Suprapubic skin (tissue), 4 donors: ENCODE measurements at regions not wholly inside any gene's neighbourhood (a gene's known extent, or its start where the extent isn't known, plus 50 kb on each side); places are given as distances from the start of the nearest gene placed in this dataset.

Source experiments
- DNase-seq, 2 donors: peaks; one replicate each; pipeline ENCODE4 v3.0.0-alpha.2; 2019; ENCODE audit warnings: low spot score in 2 of 2
- H3K27ac ChIP-seq: fragments of 200-600 bp; sonication (generic); one replicate; pipeline ENCODE4 v1.5.1; 2019
- H3K27me3 ChIP-seq: fragments of 200-600 bp; sonication (generic); one replicate; pipeline ENCODE4 v1.5.1; 2019
- H3K36me3 ChIP-seq: fragments of 200-600 bp; sonication (generic); one replicate; pipeline ENCODE4 v1.5.1; 2019
- H3K4me1 ChIP-seq: fragments of 200-600 bp; sonication (generic); one replicate; pipeline ENCODE4 v1.5.1; 2019
- H3K4me3 ChIP-seq: fragments of 200-600 bp; sonication (generic); one replicate; pipeline ENCODE4 v1.5.1; 2019; ENCODE audit warnings: mild to moderate bottlenecking
- H3K9me3 ChIP-seq: fragments of 200-600 bp; sonication (generic); one replicate; pipeline ENCODE4 v1.5.1; 2019
- EP300 ChIP-seq: sonication (generic); formaldehyde crosslinking; IDR thresholded peaks from one replicate; pipeline ENCODE4 v1.6.1; 2017; ENCODE audit warnings: antibody characterized with exemption
- POLR2A ChIP-seq, 2 donors: fragments of 450-650 bp; IDR thresholded peaks; one replicate each; pipeline ENCODE4 v1.6.1; 2017; ENCODE audit warnings: antibody characterized with exemption in 2 of 2, mild to moderate bottlenecking in 2 of 2, moderate library complexity in 2 of 2
- POLR2AphosphoS5 ChIP-seq, 3 donors: sonication (generic); formaldehyde crosslinking; IDR thresholded peaks; one replicate each; pipeline ENCODE4 v1.6.1; 2017; ENCODE audit warnings: antibody characterized with exemption in 3 of 3
- WGBS: methylation state at CpG from one replicate; pipeline ENCODE4 v1.1.5; 2018; 5-methylcytosine and 5-hydroxymethylcytosine counted together
- TF ChIP-seq, protein P1 (sequence below), 2 donors: fragments of 200-600 bp in 1 of 2; fragments of 450-650 bp in 1 of 2; sonication (generic) in 1 of 2; IDR thresholded peaks; one replicate each; pipeline ENCODE4 v1.5.1; 2016 to 2019; ENCODE audit warnings: antibody characterized with exemption in 2 of 2, mild to moderate bottlenecking in 1 of 2, moderate library complexity in 1 of 2

DNA sequence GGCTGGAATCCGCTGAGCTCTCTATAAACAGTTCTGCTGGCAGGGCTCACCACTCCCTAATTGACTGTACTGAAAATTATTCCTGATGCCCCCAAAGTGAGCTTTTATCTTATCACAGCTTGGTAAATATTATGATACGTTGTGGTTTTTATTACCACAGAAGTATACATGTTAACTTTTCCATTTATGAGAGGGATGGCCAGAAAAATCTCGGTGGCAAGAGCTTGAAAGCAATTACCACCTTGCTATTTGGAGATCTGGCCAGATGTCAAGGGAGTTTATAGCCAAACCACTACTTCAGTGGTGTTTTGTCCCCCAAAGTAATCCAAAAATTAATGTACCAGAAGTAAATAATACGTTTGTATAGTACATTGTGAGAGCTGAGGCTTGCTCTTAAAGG lies 75.4 kb upstream of the RCN1 start:
- H3K27ac ChIP-seq: no peak overlapping the region
- DNase-seq: no peak
- H3K27me3 ChIP-seq: peaks cover 13% of the 10 kb centered on the region
- no peaks in the 10 kb centered on the region for H3K9me3 ChIP-seq
- 72% methylated on average over 4 of the region's 4 CpGs for WGBS
- TF ChIP-seq, protein P1, sequence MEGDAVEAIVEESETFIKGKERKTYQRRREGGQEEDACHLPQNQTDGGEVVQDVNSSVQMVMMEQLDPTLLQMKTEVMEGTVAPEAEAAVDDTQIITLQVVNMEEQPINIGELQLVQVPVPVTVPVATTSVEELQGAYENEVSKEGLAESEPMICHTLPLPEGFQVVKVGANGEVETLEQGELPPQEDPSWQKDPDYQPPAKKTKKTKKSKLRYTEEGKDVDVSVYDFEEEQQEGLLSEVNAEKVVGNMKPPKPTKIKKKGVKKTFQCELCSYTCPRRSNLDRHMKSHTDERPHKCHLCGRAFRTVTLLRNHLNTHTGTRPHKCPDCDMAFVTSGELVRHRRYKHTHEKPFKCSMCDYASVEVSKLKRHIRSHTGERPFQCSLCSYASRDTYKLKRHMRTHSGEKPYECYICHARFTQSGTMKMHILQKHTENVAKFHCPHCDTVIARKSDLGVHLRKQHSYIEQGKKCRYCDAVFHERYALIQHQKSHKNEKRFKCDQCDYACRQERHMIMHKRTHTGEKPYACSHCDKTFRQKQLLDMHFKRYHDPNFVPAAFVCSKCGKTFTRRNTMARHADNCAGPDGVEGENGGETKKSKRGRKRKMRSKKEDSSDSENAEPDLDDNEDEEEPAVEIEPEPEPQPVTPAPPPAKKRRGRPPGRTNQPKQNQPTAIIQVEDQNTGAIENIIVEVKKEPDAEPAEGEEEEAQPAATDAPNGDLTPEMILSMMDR (IDR thresholded peaks at IDR 0.05): no peak
- TF ChIP-seq POLR2A (IDR thresholded peaks at IDR 0.05): no peak
- TF ChIP-seq POLR2AphosphoS5 (IDR thresholded peaks at IDR 0.05): no peak
- no peak for TF ChIP-seq EP300
- no peaks in the 10 kb centered on the region for H3K4me1 ChIP-seq
- H3K4me3 ChIP-seq: no peak overlapping the region
- H3K36me3 ChIP-seq: no peaks in the 10 kb centered on the region

DNA sequence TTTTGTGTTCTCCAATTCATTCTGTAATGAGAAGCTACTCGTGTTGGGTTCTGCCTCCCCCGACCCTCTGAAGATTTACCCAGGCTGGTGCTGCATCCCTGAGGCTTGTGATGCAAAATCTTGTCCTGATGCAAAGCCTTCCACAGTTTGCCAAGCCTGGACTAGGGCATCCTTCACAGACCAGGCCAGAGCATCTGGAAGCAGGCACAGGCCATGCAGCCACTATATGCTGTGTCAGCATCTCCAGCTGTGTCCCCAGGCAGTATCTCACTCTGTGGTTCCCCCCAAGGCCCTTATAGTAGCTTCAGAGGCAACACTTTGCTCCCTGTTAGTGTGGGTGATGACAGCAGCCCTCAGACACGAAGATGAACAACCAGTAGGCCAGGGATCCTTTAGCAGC lies 77.3 kb upstream of the RCN1 start:
- H3K4me3 ChIP-seq: no peak overlapping the region
- no peak overlapping the region for H3K27ac ChIP-seq
- no peaks in the 10 kb centered on the region for H3K36me3 ChIP-seq
- H3K4me1 ChIP-seq: no peaks in the 10 kb centered on the region
- H3K27me3 ChIP-seq: peaks cover 28% of the 10 kb centered on the region
- WGBS: 54% methylated on average over 2 of the region's 3 CpGs
- DNase-seq: no peak
- no peak for TF ChIP-seq EP300
- no peak for TF ChIP-seq POLR2AphosphoS5 (IDR thresholded peaks at IDR 0.05)
- no peak for TF ChIP-seq POLR2A (IDR thresholded peaks at IDR 0.05)
- TF ChIP-seq, protein P1 (IDR thresholded peaks at IDR 0.05): no peak
- H3K9me3 ChIP-seq: no peaks in the 10 kb centered on the region

DNA sequence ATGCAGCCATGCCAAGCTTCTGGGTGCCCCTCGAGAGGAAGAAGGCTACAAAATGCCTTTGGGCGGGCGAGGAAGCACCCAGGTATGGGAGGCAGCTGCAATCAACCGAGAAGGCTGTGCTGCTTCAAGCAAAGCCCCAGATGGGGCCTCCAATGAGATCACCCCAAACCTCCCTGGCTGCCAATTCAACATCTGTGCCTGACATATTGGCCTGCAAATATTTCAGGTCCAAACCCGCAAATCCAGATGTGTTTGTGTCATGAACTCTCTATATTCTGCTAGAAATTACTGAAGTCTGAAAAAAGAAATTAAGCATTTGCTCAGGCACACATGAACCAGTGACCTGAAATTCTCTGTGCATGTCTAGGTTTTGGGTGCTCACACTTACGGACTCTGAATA lies 78.8 kb upstream of the RCN1 start:
- no peaks in the 10 kb centered on the region for H3K4me1 ChIP-seq
- no peak overlapping the region for H3K27ac ChIP-seq
- TF ChIP-seq, protein P1 (IDR thresholded peaks at IDR 0.05): no peak
- 59% methylated on average over 3 of the region's 6 CpGs for WGBS
- no peaks in the 10 kb centered on the region for H3K36me3 ChIP-seq
- no peak for DNase-seq
- no peak overlapping the region for H3K4me3 ChIP-seq
- peaks cover 28% of the 10 kb centered on the region for H3K27me3 ChIP-seq
- no peaks in the 10 kb centered on the region for H3K9me3 ChIP-seq

DNA sequence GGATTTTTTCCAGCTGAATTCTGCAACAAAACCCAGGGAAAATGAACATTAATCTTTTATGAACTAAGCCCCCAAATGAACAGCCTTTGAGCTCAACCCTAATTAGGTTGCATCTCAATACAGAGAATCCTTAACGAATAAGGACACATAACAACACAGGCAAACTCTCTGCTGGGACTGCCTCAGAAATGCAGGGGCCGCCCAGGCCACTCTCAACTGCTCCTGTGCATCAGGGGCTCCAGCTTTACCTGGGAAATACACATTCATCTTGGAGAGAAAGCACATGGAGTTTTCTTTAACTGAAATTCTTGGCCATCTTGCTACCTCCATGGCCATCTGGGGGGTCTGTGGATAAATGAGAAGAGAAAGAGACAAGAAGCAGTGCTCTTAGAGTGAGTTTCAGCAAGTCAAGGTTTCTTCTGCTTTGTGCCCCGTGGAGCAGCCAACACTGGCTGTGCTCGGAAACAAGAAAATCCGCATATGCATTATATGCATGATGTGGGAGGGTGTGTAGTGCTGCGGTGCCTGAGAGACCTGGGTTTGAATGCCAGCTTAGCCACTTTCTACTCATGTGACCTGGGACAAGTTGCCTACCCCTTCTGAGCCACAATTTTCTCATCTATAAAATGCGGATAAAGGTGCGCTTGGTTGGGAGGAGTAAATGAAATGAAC lies 81.9 kb upstream of the RCN1 start:
- Histone ChIP-seq H3K9me3 (no peaks in the 10 kb centered on the region), H3K27ac (no peak overlapping the region), H3K4me1 (no peaks in the 10 kb centered on the region), H3K4me3 (no peak overlapping the region), H3K27me3 (peaks cover 21% of the 10 kb centered on the region), H3K36me3 (no peaks in the 10 kb centered on the region)
- WGBS: 64% methylated on average over 8 of the region's 8 CpGs
- TF ChIP-seq EP300 (no peak), POLR2AphosphoS5 (IDR thresholded peaks at IDR 0.05) (no peak), POLR2A (IDR thresholded peaks at IDR 0.05) (no peak)
- TF ChIP-seq, protein P1 (IDR thresholded peaks at IDR 0.05): no peak
- no peak for DNase-seq

DNA sequence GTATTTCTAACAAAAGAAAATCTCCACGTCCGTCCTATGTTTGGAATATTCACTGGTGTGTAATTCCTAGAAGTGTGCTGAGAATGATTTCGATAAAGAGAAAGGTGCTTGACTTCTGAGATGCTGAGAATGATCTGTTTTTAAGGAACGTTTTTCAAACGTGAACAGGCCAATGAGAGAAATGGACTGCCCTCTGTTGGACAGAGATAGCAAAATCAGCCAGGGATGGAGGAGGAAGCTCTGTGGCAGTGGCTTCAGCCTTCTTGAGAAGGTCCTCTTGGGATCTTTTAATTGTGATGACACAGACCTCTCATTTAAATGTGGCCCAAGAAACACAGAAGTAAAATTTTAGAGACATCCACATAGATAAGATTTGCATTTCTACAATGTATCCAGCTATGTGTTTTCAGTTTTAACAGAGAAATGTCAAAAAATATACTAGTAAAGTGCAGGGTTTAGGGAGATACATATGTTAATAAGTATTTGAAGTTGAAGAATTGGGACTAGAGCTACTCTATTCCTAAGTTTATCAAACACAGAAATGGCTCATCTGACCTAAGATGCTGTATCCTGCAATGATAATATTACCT lies 84.0 kb upstream of the RCN1 start:
- Histone ChIP-seq H3K36me3 (no peaks in the 10 kb centered on the region), H3K4me3 (no peak overlapping the region), H3K4me1 (no peaks in the 10 kb centered on the region), H3K9me3 (no peaks in the 10 kb centered on the region), H3K27ac (no peak overlapping the region), H3K27me3 (peaks cover 24% of the 10 kb centered on the region)
- TF ChIP-seq, protein P1 (IDR thresholded peaks at IDR 0.05): peak in 1 of 2 donors; percentile 46
- no peak for TF ChIP-seq EP300
- WGBS: 16% methylated on average over 5 of the region's 5 CpGs
- no peak for DNase-seq
